ENCODE measurements at regions not wholly inside any gene's neighbourhood (a gene's known extent, or its start where the extent isn't known, plus 50 kb on each side); places are given as distances from the start of the nearest gene placed in this dataset.

DNA sequence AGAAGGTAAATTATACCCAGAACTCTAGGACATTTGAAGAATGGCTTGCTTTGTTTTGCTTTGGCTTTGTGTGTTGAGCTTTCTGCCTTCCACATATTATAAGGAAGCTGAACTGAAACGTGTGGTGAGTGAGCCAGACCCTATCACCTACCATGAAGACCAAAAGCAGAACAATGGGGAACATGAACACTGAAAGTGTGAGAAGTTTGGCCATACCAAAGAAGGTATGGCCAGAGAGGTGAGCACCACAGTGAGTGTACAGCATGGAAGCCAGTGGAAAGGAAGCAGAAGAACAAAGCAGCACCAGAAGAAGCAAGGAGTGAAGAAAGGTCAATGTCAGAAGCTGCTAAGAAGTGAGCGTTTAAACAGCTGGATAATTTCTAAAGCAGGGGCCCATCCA is 59.7 kb upstream of the CCDC71L start (continued):
- TF ChIP-seq, protein P1, sequence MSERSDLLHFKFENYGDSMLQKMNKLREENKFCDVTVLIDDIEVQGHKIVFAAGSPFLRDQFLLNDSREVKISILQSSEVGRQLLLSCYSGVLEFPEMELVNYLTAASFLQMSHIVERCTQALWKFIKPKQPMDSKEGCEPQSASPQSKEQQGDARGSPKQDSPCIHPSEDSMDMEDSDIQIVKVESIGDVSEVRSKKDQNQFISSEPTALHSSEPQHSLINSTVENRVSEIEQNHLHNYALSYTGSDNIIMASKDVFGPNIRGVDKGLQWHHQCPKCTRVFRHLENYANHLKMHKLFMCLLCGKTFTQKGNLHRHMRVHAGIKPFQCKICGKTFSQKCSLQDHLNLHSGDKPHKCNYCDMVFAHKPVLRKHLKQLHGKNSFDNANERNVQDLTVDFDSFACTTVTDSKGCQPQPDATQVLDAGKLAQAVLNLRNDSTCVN (tag by site-specific recombination; optimal IDR thresholded peaks at IDR 0.05): no peak
- TF ChIP-seq ZBTB8A (tag by site-specific recombination; IDR thresholded peaks at IDR 0.05): no peak

DNA sequence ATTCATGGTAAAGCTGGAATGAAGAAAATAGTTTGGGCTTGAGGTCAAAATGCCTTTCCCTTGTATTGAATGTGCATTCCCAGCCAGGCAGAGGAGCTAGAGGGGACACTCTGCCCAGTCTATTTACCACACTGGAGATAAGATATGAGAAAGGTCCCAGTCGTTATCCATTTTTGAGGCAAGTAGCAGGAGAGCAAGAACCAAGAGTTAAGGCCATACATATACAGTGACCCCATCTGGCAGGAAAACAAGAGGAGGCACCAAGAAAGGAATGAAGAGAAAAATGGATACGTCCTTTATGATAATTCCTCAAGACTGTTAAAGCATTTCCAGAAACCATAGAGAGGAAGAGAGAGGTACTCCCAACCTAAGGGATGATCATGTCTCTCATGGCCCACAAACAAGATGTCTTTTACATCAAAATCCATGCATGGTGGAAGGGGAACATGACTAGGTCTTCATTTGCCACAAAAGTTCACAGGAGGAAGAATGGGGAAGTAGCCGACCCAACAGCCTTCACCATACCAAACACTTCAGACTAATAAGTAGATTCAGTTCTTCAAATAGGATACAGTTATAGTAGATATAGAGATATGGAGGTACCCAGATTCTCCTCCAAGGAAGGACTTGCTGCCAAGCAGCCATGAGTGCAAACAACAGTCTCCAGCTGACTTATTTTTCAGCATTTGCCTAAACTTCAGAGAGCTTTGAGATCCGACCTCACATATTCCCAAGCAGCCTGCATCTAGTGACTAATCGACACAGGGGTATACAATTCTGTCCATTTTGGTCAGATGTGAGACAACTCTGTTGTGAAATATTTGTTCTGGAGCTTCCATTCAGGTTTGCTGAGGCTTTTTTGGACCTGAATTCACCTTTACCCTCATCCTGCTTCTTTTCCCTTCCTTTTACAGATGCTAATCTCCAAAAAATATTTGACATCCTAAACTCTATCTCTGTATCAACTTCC is 61.1 kb upstream of the CCDC71L start:
- ChIA-PET CTCF (interaction anchor here (0.6 to 1.7 kb wide), 4 partner anchors 15 to 179 kb away, joined by 3 to 6 read pairs (median 3); no protein-coding TSS in a partner anchor), POLR2A (no interaction called here)
- no peaks in the 10 kb centered on the region for H3K4me1 ChIP-seq (ENCODE audit: control insufficient read depth, insufficient read depth, low read length)
- H3K27ac ChIP-seq (ENCODE audit: extremely low read depth, low read depth, low read length): no peak overlapping the region
- TF ChIP-seq ZNF341 (tag by site-specific recombination; IDR thresholded peaks at IDR 0.05; ENCODE audit: low read depth) (no peak), ZNF223 (tag by site-specific recombination; IDR thresholded peaks at IDR 0.05) (no peak), ZNF169 (tag by site-specific recombination; IDR thresholded peaks at IDR 0.05) (no peak), SCRT2 (tag by site-specific recombination; IDR thresholded peaks at IDR 0.05) (no peak)
- TF ChIP-seq, protein P2, sequence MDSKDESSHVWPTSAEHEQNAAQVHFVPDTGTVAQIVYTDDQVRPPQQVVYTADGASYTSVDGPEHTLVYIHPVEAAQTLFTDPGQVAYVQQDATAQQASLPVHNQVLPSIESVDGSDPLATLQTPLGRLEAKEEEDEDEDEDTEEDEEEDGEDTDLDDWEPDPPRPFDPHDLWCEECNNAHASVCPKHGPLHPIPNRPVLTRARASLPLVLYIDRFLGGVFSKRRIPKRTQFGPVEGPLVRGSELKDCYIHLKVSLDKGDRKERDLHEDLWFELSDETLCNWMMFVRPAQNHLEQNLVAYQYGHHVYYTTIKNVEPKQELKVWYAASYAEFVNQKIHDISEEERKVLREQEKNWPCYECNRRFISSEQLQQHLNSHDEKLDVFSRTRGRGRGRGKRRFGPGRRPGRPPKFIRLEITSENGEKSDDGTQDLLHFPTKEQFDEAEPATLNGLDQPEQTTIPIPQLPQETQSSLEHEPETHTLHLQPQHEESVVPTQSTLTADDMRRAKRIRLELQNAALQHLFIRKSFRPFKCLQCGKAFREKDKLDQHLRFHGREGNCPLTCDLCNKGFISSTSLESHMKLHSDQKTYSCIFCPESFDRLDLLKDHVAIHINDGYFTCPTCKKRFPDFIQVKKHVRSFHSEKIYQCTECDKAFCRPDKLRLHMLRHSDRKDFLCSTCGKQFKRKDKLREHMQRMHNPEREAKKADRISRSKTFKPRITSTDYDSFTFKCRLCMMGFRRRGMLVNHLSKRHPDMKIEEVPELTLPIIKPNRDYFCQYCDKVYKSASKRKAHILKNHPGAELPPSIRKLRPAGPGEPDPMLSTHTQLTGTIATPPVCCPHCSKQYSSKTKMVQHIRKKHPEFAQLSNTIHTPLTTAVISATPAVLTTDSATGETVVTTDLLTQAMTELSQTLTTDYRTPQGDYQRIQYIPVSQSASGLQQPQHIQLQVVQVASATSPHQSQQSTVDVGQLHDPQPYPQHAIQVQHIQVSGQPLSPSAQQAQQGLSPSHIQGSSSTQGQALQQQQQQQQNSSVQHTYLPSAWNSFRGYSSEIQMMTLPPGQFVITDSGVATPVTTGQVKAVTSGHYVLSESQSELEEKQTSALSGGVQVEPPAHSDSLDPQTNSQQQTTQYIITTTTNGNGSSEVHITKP (tag by site-specific recombination; IDR thresholded peaks at IDR 0.05): no peak
- TF ChIP-seq, protein P3, sequence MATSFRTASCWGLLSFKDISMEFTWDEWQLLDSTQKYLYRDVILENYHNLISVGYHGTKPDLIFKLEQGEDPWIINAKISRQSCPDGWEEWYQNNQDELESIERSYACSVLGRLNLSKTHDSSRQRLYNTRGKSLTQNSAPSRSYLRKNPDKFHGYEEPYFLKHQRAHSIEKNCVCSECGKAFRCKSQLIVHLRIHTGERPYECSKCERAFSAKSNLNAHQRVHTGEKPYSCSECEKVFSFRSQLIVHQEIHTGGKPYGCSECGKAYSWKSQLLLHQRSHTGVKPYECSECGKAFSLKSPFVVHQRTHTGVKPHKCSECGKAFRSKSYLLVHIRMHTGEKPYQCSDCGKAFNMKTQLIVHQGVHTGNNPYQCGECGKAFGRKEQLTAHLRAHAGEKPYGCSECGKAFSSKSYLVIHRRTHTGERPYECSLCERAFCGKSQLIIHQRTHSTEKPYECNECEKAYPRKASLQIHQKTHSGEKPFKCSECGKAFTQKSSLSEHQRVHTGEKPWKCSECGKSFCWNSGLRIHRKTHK (tag by site-specific recombination; IDR thresholded peaks at IDR 0.05): no peak
- TF ChIP-seq, protein P4, sequence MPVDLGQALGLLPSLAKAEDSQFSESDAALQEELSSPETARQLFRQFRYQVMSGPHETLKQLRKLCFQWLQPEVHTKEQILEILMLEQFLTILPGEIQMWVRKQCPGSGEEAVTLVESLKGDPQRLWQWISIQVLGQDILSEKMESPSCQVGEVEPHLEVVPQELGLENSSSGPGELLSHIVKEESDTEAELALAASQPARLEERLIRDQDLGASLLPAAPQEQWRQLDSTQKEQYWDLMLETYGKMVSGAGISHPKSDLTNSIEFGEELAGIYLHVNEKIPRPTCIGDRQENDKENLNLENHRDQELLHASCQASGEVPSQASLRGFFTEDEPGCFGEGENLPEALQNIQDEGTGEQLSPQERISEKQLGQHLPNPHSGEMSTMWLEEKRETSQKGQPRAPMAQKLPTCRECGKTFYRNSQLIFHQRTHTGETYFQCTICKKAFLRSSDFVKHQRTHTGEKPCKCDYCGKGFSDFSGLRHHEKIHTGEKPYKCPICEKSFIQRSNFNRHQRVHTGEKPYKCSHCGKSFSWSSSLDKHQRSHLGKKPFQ (tag by site-specific recombination; IDR thresholded peaks at IDR 0.05): no peak
- H3K9me3 ChIP-seq (ENCODE audit: control insufficient read depth, insufficient read depth, low read depth, low read length): no peaks in the 10 kb centered on the region
- no peak overlapping the region for H3K4me3 ChIP-seq (ENCODE audit: low read depth, low read length)
- H3K36me3 ChIP-seq (ENCODE audit: control insufficient read depth in 2 of 2, insufficient read depth in 1 of 2, low read length in 2 of 2): no peaks in the 10 kb centered on the region

DNA sequence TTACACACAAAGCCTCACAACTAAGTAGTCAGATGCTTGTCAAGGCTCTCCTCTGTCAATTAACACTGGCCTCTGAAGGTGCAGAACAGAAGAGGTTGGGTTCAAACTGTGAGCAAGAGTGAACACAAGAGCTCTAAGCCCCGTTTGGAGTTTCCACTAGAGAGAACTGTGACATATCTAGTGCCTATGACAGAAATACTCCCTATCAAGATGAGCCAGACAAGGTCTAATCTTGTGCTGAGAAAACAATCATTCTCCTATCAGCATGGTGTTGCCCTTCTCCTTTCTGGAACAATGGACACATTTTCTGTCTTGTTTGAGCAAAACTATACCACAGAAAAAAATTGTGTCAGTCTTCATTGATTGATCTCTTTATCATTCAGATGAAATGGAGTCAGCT is 62.4 kb upstream of the CCDC71L start:
- Histone ChIP-seq H3K4me3 (ENCODE audit: low read depth, low read length) (no peak overlapping the region), H3K27ac (ENCODE audit: extremely low read depth, low read depth, low read length) (no peak overlapping the region), H3K36me3 (ENCODE audit: control insufficient read depth in 2 of 2, insufficient read depth in 1 of 2, low read length in 2 of 2) (no peaks in the 10 kb centered on the region), H3K4me1 (ENCODE audit: control insufficient read depth, insufficient read depth, low read length) (no peaks in the 10 kb centered on the region), H3K9me3 (ENCODE audit: control insufficient read depth, insufficient read depth, low read depth, low read length) (no peaks in the 10 kb centered on the region)
- CTCF ChIA-PET: interaction anchor here (1.0 kb wide), 1 partner anchor 14 kb away, joined by 3 read pairs; no protein-coding TSS in a partner anchor
- POLR2A ChIA-PET: no interaction called here
- TF ChIP-seq ZNF423 (tag by site-specific recombination; IDR thresholded peaks at IDR 0.05) (no peak), TRIM28 (IDR thresholded peaks at IDR 0.05; ENCODE audit: borderline replicate concordance, low read length) (no peak), ZNF544 (tag by site-specific recombination; IDR thresholded peaks at IDR 0.05) (no peak), ZFP41 (tag by site-specific recombination; IDR thresholded peaks at IDR 0.05; ENCODE audit: borderline replicate concordance) (no peak), ZNF530 (tag by site-specific recombination; IDR thresholded peaks at IDR 0.05; ENCODE audit: low read depth) (no peak), ZIC2 (tag by site-specific recombination; IDR thresholded peaks at IDR 0.05) (no peak), ZNF324 (tag by site-specific recombination; IDR thresholded peaks at IDR 0.05) (no peak), ZBTB7A (tag by site-specific recombination; IDR thresholded peaks at IDR 0.05; ENCODE audit: low read depth) (no peak)
- TF ChIP-seq, protein P5, sequence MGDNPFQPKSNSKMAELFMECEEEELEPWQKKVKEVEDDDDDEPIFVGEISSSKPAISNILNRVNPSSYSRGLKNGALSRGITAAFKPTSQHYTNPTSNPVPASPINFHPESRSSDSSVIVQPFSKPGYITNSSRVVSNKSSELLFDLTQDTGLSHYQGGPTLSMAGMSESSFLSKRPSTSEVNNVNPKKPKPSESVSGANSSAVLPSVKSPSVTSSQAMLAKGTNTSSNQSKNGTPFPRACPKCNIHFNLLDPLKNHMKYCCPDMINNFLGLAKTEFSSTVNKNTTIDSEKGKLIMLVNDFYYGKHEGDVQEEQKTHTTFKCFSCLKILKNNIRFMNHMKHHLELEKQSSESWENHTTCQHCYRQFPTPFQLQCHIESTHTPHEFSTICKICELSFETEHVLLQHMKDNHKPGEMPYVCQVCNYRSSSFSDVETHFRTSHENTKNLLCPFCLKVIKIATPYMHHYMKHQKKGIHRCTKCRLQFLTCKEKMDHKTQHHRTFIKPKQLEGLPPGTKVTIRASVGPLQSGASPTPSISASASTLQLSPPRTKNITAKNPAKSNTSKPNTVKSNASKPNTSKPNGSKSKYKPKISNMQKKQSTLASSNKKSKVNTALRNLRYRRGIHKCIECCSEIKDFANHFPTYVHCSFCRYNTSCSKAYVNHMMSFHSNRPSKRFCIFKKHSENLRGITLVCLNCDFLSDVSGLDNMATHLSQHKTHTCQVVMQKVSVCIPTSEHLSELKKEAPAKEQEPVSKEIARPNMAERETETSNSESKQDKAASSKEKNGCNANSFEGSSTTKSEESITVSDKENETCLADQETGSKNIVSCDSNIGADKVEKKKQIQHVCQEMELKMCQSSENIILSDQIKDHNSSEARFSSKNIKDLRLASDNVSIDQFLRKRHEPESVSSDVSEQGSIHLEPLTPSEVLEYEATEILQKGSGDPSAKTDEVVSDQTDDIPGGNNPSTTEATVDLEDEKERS (tag by site-specific recombination; IDR thresholded peaks at IDR 0.05): no peak
